Nucleus accumbens (tissue), 56 donors: ENCODE measurements at regions not wholly inside any gene's neighbourhood (a gene's known extent, or its start where the extent isn't known, plus 50 kb on each side); places are given as distances from the start of the nearest gene placed in this dataset.
"Not testable (repeated sequence)": the region's sequence is repeated elsewhere in the genome, so short reads cannot be mapped to it uniquely, and the experiment has no call there.

Experiments used
- DNase-seq, 56 donors: peaks; one replicate each; lab custom pipeline; 2025; lab: John Stamatoyannopoulos, UW

GRCh38 chr6:15936503-15936902 is 192.4 kb upstream of the MYLIP start:
- DNase-seq: no peak

GRCh38 chr6:15935661-15936060 is 193.2 kb upstream of the MYLIP start:
- DNase-seq: no peak

DNA sequence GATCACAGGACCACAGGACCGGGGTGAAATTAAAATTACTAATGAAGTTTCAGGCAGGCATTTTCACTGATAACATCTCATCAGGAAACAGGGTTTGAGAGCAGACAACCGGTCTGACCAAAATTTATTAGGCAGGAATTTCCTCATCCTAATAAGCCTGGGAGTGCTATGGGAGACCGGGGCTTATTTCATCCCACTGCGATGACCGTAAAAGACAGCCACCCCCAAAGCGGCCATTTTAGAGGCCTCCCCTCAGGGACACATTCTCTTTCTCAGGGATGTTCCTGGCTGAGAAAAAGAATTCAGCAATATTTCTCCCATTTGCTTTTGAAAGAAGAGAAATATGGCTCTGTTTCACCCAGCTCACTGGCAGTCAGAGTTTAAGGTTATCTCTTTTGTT is 197.2 kb upstream of the MYLIP start:
- not testable (repeated sequence) for DNase-seq

DNA sequence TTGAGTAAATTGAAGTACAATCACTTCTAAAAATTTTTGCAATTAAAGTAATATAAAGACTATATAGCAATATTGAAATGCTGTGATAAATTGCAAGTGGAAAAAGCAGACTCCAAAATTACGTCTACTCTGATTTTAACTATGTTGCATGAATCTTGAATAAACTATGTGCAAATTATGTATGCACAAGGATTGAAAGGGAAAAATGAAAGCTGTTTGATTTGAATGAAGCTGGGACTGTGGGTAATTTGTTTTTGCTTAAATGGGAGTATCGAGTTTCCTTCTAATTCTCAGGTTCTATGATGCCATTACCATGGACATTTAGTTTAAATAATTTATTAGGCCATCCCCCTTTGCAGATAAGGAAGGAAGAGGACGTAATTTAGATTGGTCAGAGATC is 198.7 kb upstream of the MYLIP start:
- no peak for DNase-seq

DNA sequence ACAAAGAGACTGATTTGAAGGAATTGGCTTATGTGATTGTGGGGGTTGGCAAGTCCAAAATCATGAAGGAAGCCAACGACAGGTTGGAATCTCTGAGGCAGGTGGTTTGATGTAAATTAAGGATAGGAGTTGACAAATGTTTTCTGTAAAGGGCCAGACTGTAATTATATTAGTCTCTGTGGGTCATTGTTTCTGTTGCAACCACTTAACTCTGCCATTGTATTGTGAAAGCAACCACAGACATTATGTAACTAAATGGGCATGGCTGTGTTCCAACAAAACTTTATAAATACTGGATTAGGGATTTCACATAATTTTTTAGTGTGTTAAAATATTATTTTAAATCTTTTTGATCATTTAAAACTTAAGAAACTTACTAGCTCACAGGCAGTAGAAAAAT is 199.2 kb upstream of the MYLIP start:
- DNase-seq: no peak

GRCh38 chr6:15927531-15928225 is 201.2 kb upstream of the MYLIP start:
- DNase-seq: no peak

DNA sequence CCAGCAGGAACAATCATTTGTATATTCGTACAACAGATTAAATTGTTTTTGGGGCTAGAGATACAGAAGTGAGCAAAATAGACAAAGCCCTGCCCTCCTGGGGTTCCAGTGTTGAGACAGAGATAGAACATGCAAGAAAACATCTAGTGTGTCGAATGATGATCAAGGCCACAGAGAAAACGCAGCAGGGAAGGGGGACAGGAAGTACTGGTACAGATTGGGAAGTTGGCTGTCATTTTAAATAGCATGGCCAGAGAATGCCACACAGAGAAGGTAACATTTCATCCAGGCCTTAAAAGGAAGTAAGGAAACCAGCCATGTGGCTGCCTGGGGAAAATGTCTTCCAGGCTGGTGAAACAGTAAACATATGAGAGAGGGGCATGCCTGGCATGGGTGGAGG is 202.6 kb upstream of the MYLIP start:
- DNase-seq: no peak

- no peak for DNase-seq
These were observed 204.0 kb upstream of the MYLIP start for GRCh38 chr6:15924893-15925292.

DNA sequence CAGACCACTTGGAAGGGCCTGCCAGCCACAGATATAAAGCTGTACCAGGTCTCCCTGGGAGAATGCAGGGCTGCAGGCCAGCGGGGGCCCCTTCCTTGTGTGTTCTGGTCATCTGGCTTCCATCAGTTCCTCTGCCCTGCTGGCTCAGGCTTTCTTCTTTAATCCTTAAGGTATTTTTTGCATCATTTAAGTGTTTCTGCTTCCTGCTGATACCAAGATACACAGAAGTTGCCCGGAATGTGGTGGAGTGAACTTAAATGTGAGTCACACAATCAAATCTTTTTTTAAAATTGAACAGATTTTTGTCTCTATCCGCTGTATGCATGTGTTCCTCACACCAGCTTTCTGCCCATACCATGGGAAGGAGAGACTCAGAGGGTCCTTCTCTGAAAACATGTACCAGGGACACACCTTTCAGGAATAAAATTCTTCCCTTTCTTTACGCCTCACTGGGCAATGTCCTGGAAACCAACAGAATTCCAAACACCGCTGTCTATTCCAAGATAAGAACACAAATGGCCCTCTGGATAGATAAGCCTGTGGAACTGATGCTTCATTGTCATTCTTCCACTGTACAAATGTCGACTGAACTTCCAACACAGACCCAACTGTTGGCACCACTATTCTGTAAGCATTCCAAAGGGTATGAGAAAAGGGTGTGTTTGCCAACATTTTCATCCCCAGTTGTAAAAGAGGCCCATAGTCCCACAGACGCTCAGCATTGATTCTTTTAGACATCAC is 206.2 kb upstream of the MYLIP start:
- DNase-seq: no peak

DNA sequence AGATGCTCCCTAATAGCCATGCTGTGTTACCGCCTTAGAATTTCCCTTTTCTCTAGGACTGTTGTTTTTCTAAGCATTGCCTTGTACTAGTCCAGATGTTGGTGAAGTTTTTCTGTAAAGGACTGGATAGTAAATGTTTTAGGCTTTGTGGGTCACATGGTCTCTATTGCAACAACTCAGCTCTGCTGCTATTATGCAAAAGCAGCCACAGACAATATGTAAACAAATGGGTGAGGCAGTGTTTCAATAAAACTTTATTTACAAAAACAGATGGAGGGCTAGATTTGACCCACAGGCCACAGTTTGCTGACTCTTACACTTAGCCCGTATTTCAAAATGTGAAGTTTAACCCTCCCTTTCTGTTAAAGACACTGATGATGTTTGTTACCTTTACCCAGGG is 207.6 kb upstream of the MYLIP start:
- DNase-seq: no peak

DNA sequence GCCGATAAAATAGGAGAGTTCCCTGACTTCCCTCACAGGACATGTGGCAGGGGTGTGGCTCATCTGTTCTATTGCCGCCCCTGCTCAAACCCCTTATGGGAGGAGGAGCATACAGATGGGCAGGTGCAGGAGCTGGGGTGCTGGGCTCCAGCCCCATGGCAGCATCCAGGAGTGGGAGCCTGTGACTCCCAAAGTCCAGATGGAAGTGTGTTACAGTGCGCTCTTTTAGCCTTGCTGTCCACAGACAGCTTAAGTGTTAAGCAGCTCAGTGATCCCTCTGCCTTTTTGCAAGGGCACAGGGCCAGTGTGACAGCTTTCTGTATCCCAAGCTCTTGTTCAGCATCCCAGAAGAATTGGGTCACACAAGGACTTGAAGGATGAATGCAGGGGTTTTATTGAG is 212.3 kb upstream of the MYLIP start:
- no peak for DNase-seq

GRCh38 chr6:15915508-15916178 is 213.2 kb upstream of the MYLIP start:
- DNase-seq: no peak

- no peak for DNase-seq
These were observed 214.3 kb upstream of the MYLIP start for GRCh38 chr6:15914553-15914952.

DNA sequence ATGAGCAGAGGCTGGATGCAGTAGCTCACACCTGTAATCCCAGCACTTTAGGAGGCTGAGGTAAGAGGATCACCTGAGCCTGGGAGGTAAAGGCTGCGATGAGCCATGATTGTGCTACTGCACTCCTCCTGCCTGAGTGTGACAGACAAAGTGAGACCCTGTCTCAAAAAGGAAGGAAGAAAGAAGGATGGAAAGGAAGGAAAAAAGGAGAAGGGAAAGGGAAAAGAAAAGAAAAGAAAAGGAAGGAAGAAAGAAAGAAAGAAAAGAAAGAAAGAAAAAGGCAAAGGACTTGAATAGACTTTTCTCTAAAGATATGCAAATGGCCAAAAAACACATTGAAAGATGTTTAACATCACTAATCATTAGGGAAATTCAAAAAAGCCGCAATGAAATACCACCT is 215.3 kb upstream of the MYLIP start:
- DNase-seq: no peak

DNA sequence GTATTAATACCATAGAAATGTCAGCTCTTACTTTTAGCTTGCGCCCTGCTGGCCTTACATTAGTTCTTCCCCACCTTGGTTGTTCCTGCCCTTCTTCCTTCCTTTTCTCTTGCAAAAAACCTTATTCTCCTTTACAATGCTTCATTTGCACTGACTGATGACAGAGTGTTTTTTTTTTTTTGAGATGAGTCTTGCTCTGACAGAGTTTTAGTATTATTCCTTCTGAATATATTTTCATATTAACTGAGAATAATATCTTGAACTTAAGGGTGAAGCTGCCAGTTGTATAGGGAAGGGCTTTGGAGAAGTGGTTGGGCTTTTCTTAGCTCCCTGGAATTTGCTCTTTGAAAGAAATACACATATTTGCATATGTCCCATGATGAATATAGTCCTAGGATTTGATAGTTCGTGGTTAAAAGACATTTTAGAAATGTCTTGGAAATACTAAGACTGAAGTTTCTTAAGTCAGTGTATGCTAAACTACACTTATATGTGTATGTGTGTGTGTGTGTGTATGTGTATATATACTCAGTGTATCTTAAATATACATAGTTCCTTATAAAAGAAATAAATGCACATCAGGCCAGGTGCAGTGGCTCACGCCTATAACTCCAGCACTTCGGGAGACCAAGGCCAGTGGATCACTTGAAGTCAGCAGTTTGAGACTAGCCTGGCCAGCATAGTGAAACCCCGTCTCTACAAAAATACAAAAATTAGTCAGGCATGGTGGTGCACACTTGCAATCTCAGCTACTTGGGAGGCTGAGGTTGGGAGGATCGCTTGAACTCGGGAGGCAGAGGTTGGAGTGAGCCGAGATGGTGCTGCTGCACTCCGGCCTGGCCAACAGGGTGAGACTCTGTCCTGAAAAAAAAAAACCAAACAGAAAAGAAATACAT is 216.1 kb upstream of the MYLIP start:
- DNase-seq: no peak

GRCh38 chr6:15911753-15912504 is 217.0 kb upstream of the MYLIP start:
- no peak for DNase-seq

GRCh38 chr6:15909290-15910070 is 219.4 kb upstream of the MYLIP start:
- no peak for DNase-seq

- DNase-seq: no peak
These were observed 220.0 kb upstream of the MYLIP start for GRCh38 chr6:15908871-15909270.

GRCh38 chr6:15907914-15908518 is 220.9 kb upstream of the MYLIP start:
- no peak for DNase-seq
